Liver (tissue), 8 donors: ENCODE measurements at regions not wholly inside any gene's neighbourhood (a gene's known extent, or its start where the extent isn't known, plus 50 kb on each side); places are given as distances from the start of the nearest gene placed in this dataset.

ENCODE experiments used
- DNase-seq: peaks from one replicate; pipeline ENCODE4 v3.0.0-alpha.2; 2017; ENCODE audit warnings: low spot score
- H3K27ac ChIP-seq, 2 donors: one replicate each; pipeline ENCODE4 v1.7.0; 2013; ENCODE audit warnings: inconsistent platforms in 2 of 2, low read length in 2 of 2, control low read depth in 1 of 2, low read depth in 1 of 2, mild to moderate bottlenecking in 1 of 2
- H3K27me3 ChIP-seq, 4 donors: one replicate each; pipeline versions ENCODE4 v1.6.1 to v1.7.0; 2013; ENCODE audit warnings: low read length in 3 of 4, inconsistent platforms in 1 of 4, mild to moderate bottlenecking in 1 of 4, moderate library complexity in 1 of 4; ENCODE audit not compliant: control insufficient read depth in 4 of 4, insufficient read depth in 4 of 4
- H3K36me3 ChIP-seq, 4 donors: one replicate each; pipeline versions ENCODE4 v1.6.1 to v1.7.0; 2013; ENCODE audit warnings: low read length in 3 of 4, mild to moderate bottlenecking in 3 of 4, low read depth in 1 of 4, moderate library complexity in 1 of 4; ENCODE audit not compliant: control insufficient read depth in 4 of 4, insufficient read depth in 3 of 4
- H3K4me1 ChIP-seq, 4 donors: one replicate each; pipeline versions ENCODE4 v1.6.1 to v1.7.0; 2013; ENCODE audit warnings: low read length in 3 of 4, mild to moderate bottlenecking in 3 of 4, moderate library complexity in 1 of 4; ENCODE audit not compliant: control insufficient read depth in 4 of 4, insufficient read depth in 4 of 4
- H3K4me3 ChIP-seq, 3 donors: one replicate each; pipeline versions ENCODE4 v1.6.1 to v1.7.0; 2013; ENCODE audit warnings: low read length in 3 of 3, control low read depth in 1 of 3, low read depth in 1 of 3, mild to moderate bottlenecking in 1 of 3
- H3K9ac ChIP-seq, 2 donors: one replicate each; pipeline ENCODE4 v1.7.0; 2013; ENCODE audit warnings: low read length in 2 of 2, mild to moderate bottlenecking in 2 of 2, moderate library complexity in 2 of 2, control low read depth in 1 of 2, low read depth in 1 of 2
- H3K9me3 ChIP-seq, 4 donors: one replicate each; pipeline versions ENCODE4 v1.6.1 to v1.7.0; 2013; ENCODE audit warnings: low read length in 3 of 4; ENCODE audit not compliant: control insufficient read depth in 4 of 4
- EGR1 ChIP-seq, 2 donors: IDR thresholded peaks; 2 replicates each; pipeline ENCODE4 v1.6.1; 2016 to 2018; ENCODE audit warnings: antibody characterized with exemption in 2 of 2, low read depth in 2 of 2
- FOXA1 ChIP-seq: IDR thresholded peaks from 2 replicates; pipeline ENCODE4 v1.6.1; 2016; ENCODE audit warnings: antibody characterized with exemption
- FOXA2 ChIP-seq: IDR thresholded peaks from 2 replicates; pipeline ENCODE4 v1.6.1; 2016; ENCODE audit warnings: antibody characterized with exemption
- GABPA ChIP-seq, 2 donors: IDR thresholded peaks in 1 of 2; conservative IDR thresholded peaks in 1 of 2; 2 replicates each; pipeline ENCODE4 v1.6.1; 2016; ENCODE audit warnings: antibody characterized with exemption in 2 of 2, mild to moderate bottlenecking in 1 of 2, moderate library complexity in 1 of 2
- HNF4A ChIP-seq, 2 donors: conservative IDR thresholded peaks; 2 replicates each; pipeline ENCODE4 v1.6.1; 2016; ENCODE audit warnings: antibody characterized with exemption in 2 of 2, mild to moderate bottlenecking in 2 of 2
- HNF4G ChIP-seq: IDR thresholded peaks from 2 replicates; pipeline ENCODE4 v1.6.1; 2016; ENCODE audit warnings: antibody characterized with exemption
- JUND ChIP-seq, 2 donors: IDR thresholded peaks; 2 replicates each; pipeline ENCODE4 v1.6.1; 2016; ENCODE audit warnings: antibody characterized with exemption in 2 of 2
- MAX ChIP-seq: IDR thresholded peaks from 2 replicates; pipeline ENCODE4 v1.6.1; 2016; ENCODE audit warnings: antibody characterized with exemption
- NR2F2 ChIP-seq: IDR thresholded peaks from 2 replicates; pipeline ENCODE4 v1.6.1; 2016; ENCODE audit warnings: antibody characterized with exemption
- RAD21 ChIP-seq, 2 donors: IDR thresholded peaks; 2 replicates each; pipeline ENCODE4 v1.6.1; 2016; ENCODE audit warnings: antibody characterized with exemption in 2 of 2, mild to moderate bottlenecking in 2 of 2
- REST ChIP-seq: IDR thresholded peaks from 2 replicates; pipeline ENCODE4 v1.6.1; 2016; ENCODE audit warnings: antibody characterized with exemption, mild to moderate bottlenecking
- RXRA ChIP-seq, 2 donors: IDR thresholded peaks; 2 replicates each; pipeline ENCODE4 v1.6.1; 2017 to 2018; ENCODE audit warnings: antibody characterized with exemption in 2 of 2, mild to moderate bottlenecking in 1 of 2
- SP1 ChIP-seq: IDR thresholded peaks from 2 replicates; pipeline ENCODE4 v1.6.1; 2018; ENCODE audit warnings: antibody characterized with exemption, mild to moderate bottlenecking
- TAF1 ChIP-seq: conservative IDR thresholded peaks from 2 replicates; pipeline ENCODE4 v1.6.1; 2016; ENCODE audit warnings: antibody characterized with exemption, mild to moderate bottlenecking
- YY1 ChIP-seq: IDR thresholded peaks from 2 replicates; pipeline ENCODE4 v1.6.1; 2016; ENCODE audit warnings: antibody characterized with exemption, mild to moderate bottlenecking
- ZBTB33 ChIP-seq: IDR thresholded peaks from 2 replicates; pipeline ENCODE4 v1.6.1; 2016; ENCODE audit warnings: antibody characterized with exemption
- WGBS: extraction: QIAGEN DNeasy Blood & Tissue Kit; methylation state at CpG from one replicate; pipeline ENCODE4 v1.1.7; 2013; 5-methylcytosine and 5-hydroxymethylcytosine counted together
- TF ChIP-seq, protein P1 (sequence below): IDR thresholded peaks from 2 replicates; pipeline ENCODE4 v1.6.1; 2016; ENCODE audit warnings: antibody characterized with exemption
- TF ChIP-seq, protein P2 (sequence below): fragments of 150-350 bp; IDR thresholded peaks from 2 replicates; pipeline ENCODE4 v1.5.1; 2017; ENCODE audit warnings: improper control_type of control experiment, low read depth, low read length; ENCODE audit not compliant: missing input control
- donor health status: healthy.
- donor health status: healthy.
- donor health status: healthy.
- donor health status: healthy.
- donor health status: healthy.

DNA sequence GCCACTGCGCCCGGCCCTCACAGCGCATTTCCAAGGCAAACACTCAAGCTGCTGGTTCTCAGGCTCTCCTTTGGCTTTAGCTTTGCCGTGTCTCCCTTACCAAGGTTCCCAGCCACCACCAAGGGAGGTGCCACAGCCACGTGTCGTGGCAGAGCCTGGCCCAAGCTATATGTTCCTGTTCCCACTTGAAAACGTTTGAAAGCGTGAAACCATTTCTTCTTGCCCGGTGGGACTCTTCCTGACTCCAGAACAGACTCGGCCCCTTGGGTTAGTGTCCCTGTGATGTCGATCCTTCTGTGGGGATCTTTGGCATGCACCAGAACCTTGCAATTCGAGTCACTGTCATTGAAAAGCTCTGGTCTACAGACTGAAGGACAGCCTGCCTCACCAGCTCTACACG, 147.9 kb downstream of the HSD17B3 start (continued):
- TF ChIP-seq RXRA (IDR thresholded peaks at IDR 0.05), result no peak
- no peak for TF ChIP-seq FOXA2
- no peak for TF ChIP-seq JUND (IDR thresholded peaks at IDR 0.05)
- no peak for TF ChIP-seq SP1
- TF ChIP-seq HNF4G, result no peak

DNA sequence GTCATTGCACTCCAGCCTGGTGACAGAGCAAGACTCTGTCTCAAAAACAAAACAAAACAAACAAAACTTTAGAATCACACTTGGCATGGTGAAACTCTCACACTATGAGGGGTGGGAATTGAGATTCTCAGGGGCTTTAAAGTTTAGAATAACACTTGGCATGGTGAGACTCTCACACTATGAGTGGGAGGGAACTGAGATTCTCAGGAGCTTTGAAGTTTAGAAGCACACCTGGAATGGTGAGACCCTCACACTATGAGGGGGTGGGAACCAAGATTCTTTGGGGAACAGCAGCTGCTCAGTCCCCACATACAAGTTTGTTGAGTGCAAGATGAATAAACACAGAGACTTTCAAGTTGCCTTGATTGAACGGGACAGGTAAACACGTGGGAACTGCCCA, 149.4 kb downstream of the HSD17B3 start:
- Histone ChIP-seq H3K36me3 (no peaks in the 10 kb centered on the region), H3K9me3 (peaks cover 0 to 2% (median 0%) of the 10 kb centered on the region in 4 donors), H3K27me3 (no peaks in the 10 kb centered on the region), H3K27ac (no peak overlapping the region), H3K4me3 (no peak overlapping the region), H3K9ac (no peak overlapping the region), H3K4me1 (no peaks in the 10 kb centered on the region)
- DNase-seq, result no peak
- TF ChIP-seq JUND (IDR thresholded peaks at IDR 0.05) (no peak), REST (no peak), YY1 (no peak), ZBTB33 (no peak), NR2F2 (no peak), TAF1 (no peak), SP1 (no peak), HNF4A (conservative IDR thresholded peaks at IDR 0.05) (no peak), RXRA (IDR thresholded peaks at IDR 0.05) (no peak), GABPA (IDR thresholded peaks at IDR 0.05 in 1 of 2, conservative IDR thresholded peaks at IDR 0.05 in 1 of 2) (no peak), RAD21 (IDR thresholded peaks at IDR 0.05) (no peak), MAX (no peak), HNF4G (no peak), FOXA1 (no peak), FOXA2 (no peak), EGR1 (IDR thresholded peaks at IDR 0.05; ENCODE audit: low read depth in 2 of 2) (no peak)
- TF ChIP-seq, protein P1, sequence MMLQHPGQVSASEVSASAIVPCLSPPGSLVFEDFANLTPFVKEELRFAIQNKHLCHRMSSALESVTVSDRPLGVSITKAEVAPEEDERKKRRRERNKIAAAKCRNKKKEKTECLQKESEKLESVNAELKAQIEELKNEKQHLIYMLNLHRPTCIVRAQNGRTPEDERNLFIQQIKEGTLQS, result no peak
- TF ChIP-seq, protein P2, sequence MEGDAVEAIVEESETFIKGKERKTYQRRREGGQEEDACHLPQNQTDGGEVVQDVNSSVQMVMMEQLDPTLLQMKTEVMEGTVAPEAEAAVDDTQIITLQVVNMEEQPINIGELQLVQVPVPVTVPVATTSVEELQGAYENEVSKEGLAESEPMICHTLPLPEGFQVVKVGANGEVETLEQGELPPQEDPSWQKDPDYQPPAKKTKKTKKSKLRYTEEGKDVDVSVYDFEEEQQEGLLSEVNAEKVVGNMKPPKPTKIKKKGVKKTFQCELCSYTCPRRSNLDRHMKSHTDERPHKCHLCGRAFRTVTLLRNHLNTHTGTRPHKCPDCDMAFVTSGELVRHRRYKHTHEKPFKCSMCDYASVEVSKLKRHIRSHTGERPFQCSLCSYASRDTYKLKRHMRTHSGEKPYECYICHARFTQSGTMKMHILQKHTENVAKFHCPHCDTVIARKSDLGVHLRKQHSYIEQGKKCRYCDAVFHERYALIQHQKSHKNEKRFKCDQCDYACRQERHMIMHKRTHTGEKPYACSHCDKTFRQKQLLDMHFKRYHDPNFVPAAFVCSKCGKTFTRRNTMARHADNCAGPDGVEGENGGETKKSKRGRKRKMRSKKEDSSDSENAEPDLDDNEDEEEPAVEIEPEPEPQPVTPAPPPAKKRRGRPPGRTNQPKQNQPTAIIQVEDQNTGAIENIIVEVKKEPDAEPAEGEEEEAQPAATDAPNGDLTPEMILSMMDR, result no peak
- 51% methylated on average over 2 of the region's 2 CpGs for WGBS
